Neural crest cell (in vitro differentiated cells): ENCODE measurements at regions not wholly inside any gene's neighbourhood (a gene's known extent, or its start where the extent isn't known, plus 50 kb on each side); places are given as distances from the start of the nearest gene placed in this dataset.

Experiments
- DNase-seq: peaks from one replicate; pipeline ENCODE4 v3.0.0; 2021; ENCODE audit warnings: low read depth, mixed read lengths, low spot score
- H3K27ac Mint-ChIP-seq: one replicate; pipeline ENCODE4 v1.8.0; 2021; ENCODE audit warnings: mild to moderate bottlenecking, mixed read lengths; ENCODE audit not compliant: unreplicated experiment
- H3K27me3 Mint-ChIP-seq: 2 replicates; pipeline ENCODE4 v1.8.0; 2021; ENCODE audit warnings: low read depth, mild to moderate bottlenecking, mixed read lengths
- H3K36me3 Mint-ChIP-seq: 2 replicates; pipeline ENCODE4 v1.8.0; 2021; ENCODE audit warnings: low read depth, mild to moderate bottlenecking, mixed read lengths
- H3K4me1 Mint-ChIP-seq: 2 replicates; pipeline ENCODE4 v1.8.0; 2021; ENCODE audit warnings: mixed read lengths
- H3K4me3 Mint-ChIP-seq: one replicate; pipeline ENCODE4 v1.8.0; 2021; ENCODE audit warnings: mild to moderate bottlenecking, mixed read lengths
- H3K9me3 Mint-ChIP-seq: 2 replicates; pipeline ENCODE4 v1.8.0; 2021; ENCODE audit warnings: mixed read lengths
- CTCF ChIP-seq: fragments of 200-600 bp; sonication (generic); conservative IDR thresholded peaks from 2 replicates; pipeline ENCODE4 v1.5.0; 2021; ENCODE audit warnings: antibody characterized with exemption, mild to moderate bottlenecking

GRCh38 chr2:56806924-56807323 lies 623.1 kb downstream of the CCDC85A start:
- H3K4me1 Mint-ChIP-seq, result peaks cover 5% of the 10 kb centered on the region
- no peaks in the 10 kb centered on the region for H3K27me3 Mint-ChIP-seq
- DNase-seq, result no peak
- no peak overlapping the region for H3K27ac Mint-ChIP-seq
- peaks cover 4% of the 10 kb centered on the region for H3K9me3 Mint-ChIP-seq
- no peak for TF ChIP-seq CTCF
- H3K36me3 Mint-ChIP-seq, result no peaks in the 10 kb centered on the region
- no peak overlapping the region for H3K4me3 Mint-ChIP-seq

- no peak for DNase-seq
- Mint-ChIP-seq H3K27me3 (no peaks in the 10 kb centered on the region), H3K9me3 (peaks cover 4% of the 10 kb centered on the region), H3K27ac (no peak overlapping the region), H3K4me1 (peaks cover 1% of the 10 kb centered on the region), H3K4me3 (no peak overlapping the region), H3K36me3 (no peaks in the 10 kb centered on the region)
- TF ChIP-seq CTCF, result no peak
These were observed 624.1 kb downstream of the CCDC85A start for GRCh38 chr2:56807861-56808260.

- no peak for TF ChIP-seq CTCF
- Mint-ChIP-seq H3K36me3 (no peaks in the 10 kb centered on the region), H3K4me3 (no peak overlapping the region), H3K9me3 (peaks cover 7% of the 10 kb centered on the region), H3K27ac (no peak overlapping the region), H3K27me3 (no peaks in the 10 kb centered on the region), H3K4me1 (no peaks in the 10 kb centered on the region)
- DNase-seq, result no peak
These were observed 627.6 kb downstream of the CCDC85A start for GRCh38 chr2:56811401-56811800.

- Mint-ChIP-seq H3K36me3 (no peaks in the 10 kb centered on the region), H3K27me3 (no peaks in the 10 kb centered on the region), H3K27ac (no peak overlapping the region), H3K4me1 (no peaks in the 10 kb centered on the region), H3K4me3 (no peak overlapping the region), H3K9me3 (peaks cover 7% of the 10 kb centered on the region)
- DNase-seq, result no peak
- no peak for TF ChIP-seq CTCF
These were observed 628.6 kb downstream of the CCDC85A start for GRCh38 chr2:56812432-56812831.

GRCh38 chr2:56813490-56813889 lies 629.7 kb downstream of the CCDC85A start:
- H3K36me3 Mint-ChIP-seq, result no peaks in the 10 kb centered on the region
- H3K27me3 Mint-ChIP-seq, result no peaks in the 10 kb centered on the region
- H3K4me1 Mint-ChIP-seq, result no peaks in the 10 kb centered on the region
- TF ChIP-seq CTCF, result no peak
- DNase-seq, result no peak
- H3K27ac Mint-ChIP-seq, result no peak overlapping the region
- no peak overlapping the region for H3K4me3 Mint-ChIP-seq
- peaks cover 7% of the 10 kb centered on the region for H3K9me3 Mint-ChIP-seq

- Mint-ChIP-seq H3K4me1 (no peaks in the 10 kb centered on the region), H3K27ac (no peak overlapping the region), H3K36me3 (no peaks in the 10 kb centered on the region), H3K9me3 (peaks cover 6% of the 10 kb centered on the region), H3K4me3 (no peak overlapping the region), H3K27me3 (peaks cover 5% of the 10 kb centered on the region)
- DNase-seq, result no peak
- TF ChIP-seq CTCF, result no peak
These were observed 632.9 kb downstream of the CCDC85A start for GRCh38 chr2:56816666-56817065.
